Activated naive CD8-positive, alpha-beta T cell treated with anti-CD3 and anti-CD28 coated beads, Interleukin-2, amount 50 U/mL, for 24 hours (primary cell): ENCODE measurements at regions not wholly inside any gene's neighbourhood (a gene's known extent, or its start where the extent isn't known, plus 50 kb on each side); places are given as distances from the start of the nearest gene placed in this dataset.

ENCODE experiments used
- ATAC-seq: fragments of 150-1000 bp; cut with Tn5 transposase; one replicate; pipeline ENCODE4 v1.10.0; 2021
- DNase-seq: peaks from one replicate; pipeline ENCODE4 v3.0.0; 2021
- H3K27ac Mint-ChIP-seq: one replicate; pipeline ENCODE4 v1.8.0; 2021; ENCODE audit warnings: mild to moderate bottlenecking, mixed read lengths
- H3K27me3 Mint-ChIP-seq: one replicate; pipeline ENCODE4 v1.8.0; 2021; ENCODE audit warnings: mixed read lengths
- H3K36me3 Mint-ChIP-seq: one replicate; pipeline ENCODE4 v1.8.0; 2021; ENCODE audit warnings: low read depth, mixed read lengths
- H3K4me1 Mint-ChIP-seq: one replicate; pipeline ENCODE4 v1.8.0; 2021; ENCODE audit warnings: mixed read lengths
- H3K4me3 Mint-ChIP-seq: one replicate; pipeline ENCODE4 v1.8.0; 2021; ENCODE audit warnings: mild to moderate bottlenecking, moderate library complexity, mixed read lengths
- H3K9me3 Mint-ChIP-seq: one replicate; pipeline ENCODE4 v1.8.0; 2021; ENCODE audit warnings: mixed read lengths

DNA sequence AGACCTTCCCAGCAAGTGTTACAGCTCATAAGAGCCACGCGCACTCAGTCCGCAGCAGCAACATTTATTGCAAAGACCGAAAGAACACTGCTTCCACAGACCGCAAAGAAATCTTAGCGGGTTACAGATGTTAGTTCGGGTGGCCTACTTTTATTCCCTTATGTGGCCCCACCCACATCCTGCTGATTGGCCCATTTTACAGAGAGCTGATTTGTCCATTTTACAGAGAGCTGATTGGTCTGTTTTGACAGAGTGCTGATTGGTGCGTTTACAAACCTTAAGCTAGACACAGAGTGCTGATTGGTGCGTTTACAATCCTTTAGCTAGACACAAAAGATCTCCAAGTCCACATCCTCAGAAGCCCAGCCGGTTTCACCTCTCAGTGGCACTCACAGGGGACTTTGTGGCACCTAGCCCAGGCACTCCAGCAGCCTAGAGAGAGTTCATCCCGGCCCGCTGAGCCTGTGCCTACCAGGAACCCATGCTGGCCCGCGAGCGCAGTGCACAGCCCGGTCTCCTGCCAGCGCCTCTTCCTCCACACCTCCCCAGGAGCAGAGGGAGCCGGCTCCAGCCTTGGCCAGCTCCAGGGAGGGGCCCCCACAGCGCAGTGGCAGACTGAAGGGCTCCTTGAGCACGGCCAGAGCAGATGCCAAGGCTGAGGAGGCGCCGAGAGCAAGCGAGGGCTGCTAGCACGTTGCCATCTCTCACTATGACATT lies 244.3 kb upstream of the TSHZ2 start:
- DNase-seq = no peak
- no peak for ATAC-seq
- H3K4me3 Mint-ChIP-seq = no peak overlapping the region
- no peaks in the 10 kb centered on the region for H3K27me3 Mint-ChIP-seq
- H3K36me3 Mint-ChIP-seq = no peaks in the 10 kb centered on the region
- H3K4me1 Mint-ChIP-seq = no peaks in the 10 kb centered on the region
- peaks cover 13% of the 10 kb centered on the region for H3K9me3 Mint-ChIP-seq
- no peak overlapping the region for H3K27ac Mint-ChIP-seq

DNA sequence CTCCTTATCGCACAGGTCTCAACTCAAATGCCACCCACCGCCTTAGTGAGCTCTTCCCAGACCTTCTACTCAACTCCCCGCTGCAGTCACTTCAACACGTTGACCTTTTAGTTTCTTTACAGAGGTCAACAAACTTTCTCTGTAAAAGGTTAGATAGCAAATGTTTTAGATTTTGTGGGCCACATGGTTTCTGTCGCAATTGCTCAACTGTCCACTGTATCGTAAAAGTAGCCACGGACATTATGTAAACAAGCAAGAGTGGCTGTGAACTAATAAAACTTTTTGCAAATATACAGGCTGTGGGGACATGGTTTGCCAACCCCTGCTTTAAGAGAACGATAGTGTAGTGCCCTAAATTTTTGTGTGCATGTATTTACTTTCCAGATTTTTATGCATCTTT lies 247.6 kb upstream of the TSHZ2 start:
- no peaks in the 10 kb centered on the region for H3K36me3 Mint-ChIP-seq
- H3K4me1 Mint-ChIP-seq = no peaks in the 10 kb centered on the region
- no peak for ATAC-seq
- H3K27ac Mint-ChIP-seq = no peak overlapping the region
- H3K4me3 Mint-ChIP-seq = no peak overlapping the region
- DNase-seq = no peak
- no peaks in the 10 kb centered on the region for H3K27me3 Mint-ChIP-seq
- H3K9me3 Mint-ChIP-seq = peaks cover 8% of the 10 kb centered on the region

DNA sequence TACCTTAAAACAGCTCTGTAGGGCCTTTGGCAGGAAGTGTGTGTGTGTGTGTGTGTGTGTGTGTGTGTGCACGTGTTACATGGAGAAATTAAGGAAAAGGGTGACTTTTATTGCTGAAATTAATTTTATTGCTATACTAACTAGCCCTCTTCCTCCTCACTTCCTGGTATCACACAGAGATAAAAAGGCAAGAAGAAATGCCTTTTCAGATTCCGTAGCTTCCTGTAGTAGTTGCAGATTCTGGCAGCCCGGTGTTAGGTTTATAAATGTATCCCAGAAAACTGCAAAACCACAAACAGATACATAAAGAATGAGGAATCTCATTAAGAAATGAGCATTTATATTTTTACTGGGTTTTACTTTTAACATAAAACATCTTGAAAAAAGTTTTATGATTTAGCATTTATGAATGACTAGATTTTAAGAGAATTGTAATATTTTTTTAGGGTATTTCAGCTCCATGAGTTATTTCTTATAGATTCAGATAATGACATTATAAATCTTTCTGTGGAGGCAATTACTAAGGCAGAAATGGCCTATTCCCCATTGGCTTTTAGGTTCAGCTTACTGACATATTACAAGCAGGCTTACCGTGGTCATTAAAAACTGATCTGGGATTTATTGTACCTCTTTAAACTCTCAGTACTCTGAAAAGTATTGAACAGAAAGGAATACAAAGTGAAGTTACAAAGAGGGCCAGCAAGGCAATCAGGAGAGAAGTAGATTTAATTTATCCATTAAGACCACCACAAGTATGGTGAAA lies 249.1 kb upstream of the TSHZ2 start:
- peaks cover 8% of the 10 kb centered on the region for H3K9me3 Mint-ChIP-seq

DNA sequence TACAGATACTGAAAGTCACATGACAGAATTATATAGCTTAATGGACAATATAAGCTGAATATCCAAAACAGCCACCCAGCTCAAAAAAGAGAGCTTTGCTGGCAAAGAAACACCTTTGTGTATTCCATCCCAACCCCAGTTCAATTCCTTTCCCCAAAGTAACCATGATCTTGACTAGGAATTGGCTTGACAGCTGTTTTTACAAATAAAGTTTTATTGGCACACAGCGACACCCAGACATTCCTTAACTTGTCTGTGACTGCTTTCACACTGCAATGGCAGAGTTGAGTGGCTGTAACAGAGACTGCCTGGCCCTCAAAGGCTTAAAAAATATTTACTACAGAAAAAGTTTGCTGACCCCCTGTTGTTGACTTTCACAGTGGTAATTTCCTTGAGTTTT lies 264.0 kb upstream of the TSHZ2 start:
- no peaks in the 10 kb centered on the region for H3K27me3 Mint-ChIP-seq
- no peak overlapping the region for H3K27ac Mint-ChIP-seq
- no peaks in the 10 kb centered on the region for H3K36me3 Mint-ChIP-seq
- no peak for DNase-seq
- H3K4me1 Mint-ChIP-seq = no peaks in the 10 kb centered on the region
- H3K4me3 Mint-ChIP-seq = no peak overlapping the region
- H3K9me3 Mint-ChIP-seq = no peaks in the 10 kb centered on the region
- ATAC-seq = no peak

More for the DNA sequence above, 249.1 kb upstream of the TSHZ2 start:
- Mint-ChIP-seq H3K4me3 (no peak overlapping the region), H3K36me3 (no peaks in the 10 kb centered on the region), H3K4me1 (no peaks in the 10 kb centered on the region), H3K27ac (no peak overlapping the region), H3K27me3 (no peaks in the 10 kb centered on the region)
- DNase-seq (no peak), ATAC-seq (no peak)

DNA sequence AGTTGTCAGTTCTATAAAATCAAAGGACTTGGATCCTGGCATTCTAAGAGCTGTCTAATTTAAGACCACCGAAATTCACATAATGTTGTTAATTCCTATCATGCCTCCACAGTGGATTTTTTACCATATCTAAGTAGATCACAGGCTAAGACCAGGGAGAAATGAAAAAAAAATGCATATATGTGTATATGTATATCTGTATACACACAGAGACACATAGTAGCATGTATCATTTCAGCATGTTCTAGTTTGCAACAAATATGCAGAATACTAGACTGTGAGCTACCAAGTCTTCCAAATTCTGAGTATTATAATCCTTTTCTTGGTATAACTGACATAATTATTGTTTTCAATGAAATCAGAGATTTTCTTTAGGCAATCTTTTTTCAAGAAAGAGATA lies 267.6 kb upstream of the TSHZ2 start:
- DNase-seq (no peak), ATAC-seq (no peak)
- no peaks in the 10 kb centered on the region for H3K27me3 Mint-ChIP-seq
- H3K36me3 Mint-ChIP-seq = no peaks in the 10 kb centered on the region
- H3K4me1 Mint-ChIP-seq = no peaks in the 10 kb centered on the region
- H3K4me3 Mint-ChIP-seq = no peak overlapping the region
- no peak overlapping the region for H3K27ac Mint-ChIP-seq
- H3K9me3 Mint-ChIP-seq = no peaks in the 10 kb centered on the region

DNA sequence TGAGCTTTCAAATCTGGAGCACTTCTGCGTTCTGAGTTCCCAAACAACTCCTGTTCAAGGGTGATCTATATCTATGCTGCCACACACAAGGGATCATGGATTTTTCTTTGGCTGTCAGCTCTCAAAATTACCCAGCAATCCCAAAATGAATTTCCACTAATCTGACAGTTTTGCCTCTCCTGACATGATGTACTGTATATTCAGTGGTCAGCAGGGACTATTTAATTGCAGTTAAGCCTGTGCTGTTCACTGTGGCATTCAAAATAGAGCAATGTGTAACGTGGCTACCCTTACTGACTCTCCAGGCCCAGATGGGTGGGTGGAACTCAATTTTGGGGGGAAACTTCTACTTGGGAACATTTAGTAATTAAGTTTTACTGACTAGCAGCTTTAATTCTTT lies 283.8 kb upstream of the TSHZ2 start:
- peaks cover 4% of the 10 kb centered on the region for H3K9me3 Mint-ChIP-seq
- peaks cover 2% of the 10 kb centered on the region for H3K27me3 Mint-ChIP-seq
- no peak overlapping the region for H3K4me3 Mint-ChIP-seq
- no peaks in the 10 kb centered on the region for H3K4me1 Mint-ChIP-seq
- ATAC-seq = no peak
- no peaks in the 10 kb centered on the region for H3K36me3 Mint-ChIP-seq
- no peak for DNase-seq
- H3K27ac Mint-ChIP-seq = no peak overlapping the region

DNA sequence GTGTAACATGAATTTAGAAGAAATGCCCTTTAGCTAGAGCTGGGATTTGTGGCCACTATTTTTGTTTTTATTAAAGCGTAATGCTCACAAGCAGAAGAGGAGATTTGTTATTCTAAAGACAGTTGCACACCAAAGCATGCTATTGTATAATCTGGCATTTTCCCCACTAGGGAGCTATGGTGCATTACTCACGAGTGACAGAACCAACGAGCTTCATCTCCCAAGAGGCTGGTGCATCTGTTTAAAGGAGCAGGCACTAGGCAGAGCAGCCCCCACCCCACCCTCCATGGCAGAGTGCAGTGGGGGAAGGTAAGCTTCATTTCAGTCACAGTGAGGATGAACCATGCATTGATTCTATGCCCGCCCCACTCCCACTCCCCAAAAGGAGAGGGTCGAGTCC lies 287.3 kb upstream of the TSHZ2 start:
- Mint-ChIP-seq H3K4me1 (no peaks in the 10 kb centered on the region), H3K4me3 (no peak overlapping the region), H3K9me3 (peaks cover 4% of the 10 kb centered on the region), H3K36me3 (no peaks in the 10 kb centered on the region), H3K27ac (no peak overlapping the region), H3K27me3 (peaks cover under 1% of the 10 kb centered on the region)
- DNase-seq = no peak
- ATAC-seq = no peak

DNA sequence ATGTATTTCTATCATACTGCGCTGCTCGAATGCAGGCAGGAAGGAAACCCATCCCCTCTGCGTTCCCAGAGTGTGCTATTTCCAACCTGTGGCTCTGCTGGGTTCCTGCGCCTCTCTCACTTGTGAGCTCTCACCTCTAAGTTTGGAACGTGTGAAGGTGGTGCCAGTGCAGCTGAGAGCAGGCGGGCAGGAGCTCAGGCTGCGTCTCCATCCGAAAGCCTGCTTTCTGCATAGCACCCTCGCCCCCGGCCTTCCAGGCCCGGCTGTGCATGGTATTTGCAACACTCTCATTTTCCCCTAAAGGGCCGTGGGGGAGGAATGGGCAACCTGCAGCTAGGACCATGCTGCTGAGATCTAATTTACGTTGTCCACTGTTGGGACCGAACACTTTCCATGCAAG lies 288.0 kb upstream of the TSHZ2 start:
- Mint-ChIP-seq H3K36me3 (no peaks in the 10 kb centered on the region), H3K9me3 (peaks cover 4% of the 10 kb centered on the region), H3K4me3 (no peak overlapping the region), H3K27ac (no peak overlapping the region), H3K27me3 (no peaks in the 10 kb centered on the region), H3K4me1 (no peaks in the 10 kb centered on the region)
- DNase-seq (no peak), ATAC-seq (no peak)

DNA sequence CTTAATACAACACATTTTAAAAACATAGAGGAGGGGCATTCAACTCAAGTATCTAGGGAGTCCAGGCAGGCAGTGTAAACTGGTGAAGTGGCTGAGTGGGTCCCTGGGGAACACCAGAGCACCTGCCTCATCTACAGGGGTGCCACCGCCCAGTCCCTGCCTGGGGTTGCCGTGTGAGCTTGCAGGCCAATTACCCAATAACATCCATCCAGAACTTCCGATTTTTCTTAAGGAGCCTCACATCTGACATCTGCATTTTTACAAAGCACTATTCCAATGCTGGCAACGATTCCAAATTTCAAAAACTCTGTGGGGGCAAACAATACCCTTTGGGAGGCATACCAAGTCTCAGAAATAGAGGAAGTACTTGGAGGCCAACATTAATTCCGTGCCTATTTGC lies 288.4 kb upstream of the TSHZ2 start:
- Mint-ChIP-seq H3K27me3 (no peaks in the 10 kb centered on the region), H3K36me3 (no peaks in the 10 kb centered on the region), H3K4me3 (no peak overlapping the region), H3K27ac (no peak overlapping the region), H3K4me1 (no peaks in the 10 kb centered on the region), H3K9me3 (peaks cover 4% of the 10 kb centered on the region)
- no peak for DNase-seq
- ATAC-seq = no peak

DNA sequence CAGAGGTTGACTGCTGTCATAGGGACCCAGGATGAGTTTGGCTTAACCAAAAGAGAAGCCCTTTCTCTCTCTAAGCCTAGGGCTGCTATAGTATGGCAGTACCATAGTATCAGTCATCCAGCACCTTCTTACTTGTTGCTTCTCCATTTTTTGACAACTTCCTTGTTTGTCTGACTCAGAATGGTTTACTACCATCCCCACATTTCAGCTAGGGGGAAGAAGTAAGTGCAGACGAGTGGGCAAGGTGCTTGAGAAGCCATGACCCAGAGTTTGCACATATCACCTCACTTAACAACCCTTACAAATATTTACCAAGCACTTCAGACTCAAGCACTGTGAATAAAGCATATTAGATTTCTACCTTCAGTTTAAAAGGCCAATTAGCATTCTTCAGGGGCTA lies 289.9 kb upstream of the TSHZ2 start:
- H3K36me3 Mint-ChIP-seq = no peaks in the 10 kb centered on the region
- no peaks in the 10 kb centered on the region for H3K27me3 Mint-ChIP-seq
- DNase-seq (no peak), ATAC-seq (no peak)
- no peak overlapping the region for H3K4me3 Mint-ChIP-seq
- H3K4me1 Mint-ChIP-seq = no peaks in the 10 kb centered on the region
- H3K27ac Mint-ChIP-seq = no peak overlapping the region
- peaks cover 4% of the 10 kb centered on the region for H3K9me3 Mint-ChIP-seq

DNA sequence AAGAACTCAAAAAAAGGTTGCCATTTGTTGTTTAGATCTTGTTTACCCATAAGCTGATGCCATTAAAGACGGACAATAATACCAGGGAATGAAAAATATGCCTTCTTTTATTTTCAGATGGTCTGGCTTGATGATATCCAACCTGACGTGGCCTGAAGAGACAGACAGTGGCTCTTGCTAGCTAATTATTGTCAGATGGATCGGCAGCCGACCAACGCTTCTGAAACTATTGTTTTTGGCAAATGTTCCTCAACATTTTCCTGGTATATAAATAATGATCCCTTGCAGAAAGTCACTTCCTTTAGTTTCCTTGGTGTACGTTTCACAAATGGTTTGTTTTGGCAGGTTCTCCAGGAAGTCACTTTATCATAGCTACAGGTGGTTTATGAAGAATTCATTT lies 290.9 kb upstream of the TSHZ2 start:
- Mint-ChIP-seq H3K4me1 (peaks cover 3% of the 10 kb centered on the region), H3K36me3 (no peaks in the 10 kb centered on the region)

DNA sequence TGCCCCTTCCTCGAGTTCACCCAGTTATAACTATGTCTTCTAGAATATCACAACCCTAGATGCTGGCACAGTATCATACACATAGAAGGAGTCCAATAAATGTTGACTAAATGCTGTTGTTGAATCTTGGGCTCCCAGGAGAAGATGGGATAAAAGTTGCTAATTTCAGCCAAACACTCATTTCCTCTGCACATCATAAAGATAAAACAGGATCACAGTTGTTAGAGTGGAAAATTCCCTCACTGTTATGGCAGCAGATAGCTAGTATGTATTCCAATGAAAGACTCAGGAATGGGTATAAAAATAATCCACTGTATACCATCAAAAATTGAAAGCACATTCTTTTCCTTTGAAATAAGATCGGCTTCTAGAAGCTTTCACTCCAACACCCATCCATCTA lies 294.9 kb upstream of the TSHZ2 start:
- no peaks in the 10 kb centered on the region for H3K9me3 Mint-ChIP-seq
- DNase-seq (no peak), ATAC-seq (no peak)
- H3K4me1 Mint-ChIP-seq = peaks cover 5% of the 10 kb centered on the region
- no peaks in the 10 kb centered on the region for H3K27me3 Mint-ChIP-seq
- no peak overlapping the region for H3K27ac Mint-ChIP-seq
- no peaks in the 10 kb centered on the region for H3K36me3 Mint-ChIP-seq
- no peak overlapping the region for H3K4me3 Mint-ChIP-seq

More for the DNA sequence above, 290.9 kb upstream of the TSHZ2 start:
- no peak overlapping the region for H3K27ac Mint-ChIP-seq
- H3K27me3 Mint-ChIP-seq = no peaks in the 10 kb centered on the region
- ATAC-seq (no peak), DNase-seq (no peak)
- H3K9me3 Mint-ChIP-seq = peaks cover 1% of the 10 kb centered on the region
- no peak overlapping the region for H3K4me3 Mint-ChIP-seq

DNA sequence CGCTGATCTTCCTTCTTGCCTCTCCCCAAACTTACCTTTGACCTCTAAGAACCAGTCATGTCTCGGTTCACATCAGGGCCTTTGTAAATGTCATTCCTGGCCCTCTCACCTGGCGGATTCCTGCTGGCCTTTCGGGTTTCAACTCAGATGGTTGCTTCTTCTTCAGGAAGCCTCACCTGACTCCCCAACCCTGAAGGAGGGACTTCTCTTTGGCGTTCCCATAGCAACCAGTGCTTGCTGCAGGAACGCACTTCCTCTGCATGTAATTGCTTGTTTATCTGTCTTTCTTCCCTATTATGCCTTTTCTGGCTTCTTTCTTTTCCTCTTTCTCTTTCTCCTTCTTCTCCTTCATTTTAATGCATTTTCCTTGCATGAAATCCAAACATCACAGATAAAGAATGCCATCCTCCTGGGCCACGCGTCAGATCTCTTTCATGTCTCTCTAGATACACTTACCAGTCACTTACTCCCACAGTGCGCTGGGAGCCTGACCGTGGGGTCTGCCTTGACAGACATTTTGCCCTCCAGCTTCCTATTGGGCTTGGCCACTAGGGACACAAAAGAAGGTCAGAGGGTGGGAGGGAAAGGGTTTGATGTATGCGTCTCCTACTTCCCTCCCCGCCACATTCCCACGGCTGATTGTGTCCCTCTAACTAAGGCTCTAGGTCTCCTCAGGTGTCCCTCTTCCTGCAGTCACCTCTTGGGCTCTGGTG lies 295.7 kb upstream of the TSHZ2 start:
- H3K27ac Mint-ChIP-seq = no peak overlapping the region
- DNase-seq (no peak), ATAC-seq (no peak)
- no peaks in the 10 kb centered on the region for H3K36me3 Mint-ChIP-seq
- H3K9me3 Mint-ChIP-seq = no peaks in the 10 kb centered on the region
- H3K4me1 Mint-ChIP-seq = peaks cover 5% of the 10 kb centered on the region
- no peak overlapping the region for H3K4me3 Mint-ChIP-seq
- H3K27me3 Mint-ChIP-seq = no peaks in the 10 kb centered on the region

DNA sequence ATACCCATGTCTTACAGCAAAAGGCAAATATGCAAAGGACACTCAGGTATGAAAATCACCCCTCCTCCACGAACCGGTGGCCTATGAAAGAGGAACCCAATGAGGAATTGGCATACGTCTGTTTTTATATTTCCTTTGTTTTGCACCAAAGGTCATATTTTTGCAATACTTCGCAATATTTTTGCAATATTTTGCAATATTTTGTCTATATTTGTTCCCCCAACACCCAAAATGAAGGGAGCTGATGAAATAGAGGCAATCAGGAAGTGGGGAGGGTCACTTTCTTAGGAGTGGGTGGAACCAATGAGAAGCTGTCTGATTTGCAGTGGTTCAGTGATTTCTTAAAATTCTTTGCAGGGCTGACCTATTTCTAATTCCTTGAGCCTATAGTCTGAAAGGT lies 296.8 kb upstream of the TSHZ2 start:
- H3K4me3 Mint-ChIP-seq = no peak overlapping the region

DNA sequence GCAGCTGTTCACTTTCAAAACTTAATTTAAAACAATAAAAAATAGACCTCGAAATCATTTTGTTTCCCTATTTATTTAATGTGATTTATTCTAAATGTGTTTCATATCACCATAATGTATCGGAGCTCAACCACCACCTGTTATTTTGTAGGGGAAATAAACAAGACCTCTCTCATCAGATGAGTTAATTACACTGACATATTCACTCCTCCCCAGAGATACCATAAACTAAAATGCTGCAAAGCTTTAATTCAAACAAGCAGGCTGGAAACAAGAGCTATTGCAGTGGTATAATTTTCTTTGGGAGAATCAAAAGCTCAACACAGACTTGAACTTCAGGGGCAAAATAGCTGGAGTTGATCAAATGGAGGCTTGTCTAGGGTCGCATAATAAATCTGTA lies 303.5 kb upstream of the TSHZ2 start:
- H3K27me3 Mint-ChIP-seq = peaks cover 2% of the 10 kb centered on the region
- no peak overlapping the region for H3K27ac Mint-ChIP-seq
- no peak for DNase-seq
- no peak overlapping the region for H3K4me3 Mint-ChIP-seq
- no peak for ATAC-seq
- no peaks in the 10 kb centered on the region for H3K9me3 Mint-ChIP-seq
- no peaks in the 10 kb centered on the region for H3K4me1 Mint-ChIP-seq
- H3K36me3 Mint-ChIP-seq = no peaks in the 10 kb centered on the region

More for the DNA sequence above, 296.8 kb upstream of the TSHZ2 start:
- Mint-ChIP-seq H3K9me3 (no peaks in the 10 kb centered on the region), H3K4me1 (peaks cover 5% of the 10 kb centered on the region), H3K27me3 (no peaks in the 10 kb centered on the region), H3K27ac (no peak overlapping the region), H3K36me3 (no peaks in the 10 kb centered on the region)
- DNase-seq (no peak), ATAC-seq (no peak)
